ENCODE measurements at regions not wholly inside any gene's neighbourhood (a gene's known extent, or its start where the extent isn't known, plus 50 kb on each side); places are given as distances from the start of the nearest gene placed in this dataset.

- Mint-ChIP-seq H3K27me3 (ENCODE audit: low read depth, poor library complexity) (peaks cover 14% of the 10 kb centered on the region), H3K4me1 (no peaks in the 10 kb centered on the region), H3K36me3 (ENCODE audit: low read depth) (no peaks in the 10 kb centered on the region), H3K27ac (no peak overlapping the region), H3K9me3 (no peaks in the 10 kb centered on the region), H3K4me3 (no peak overlapping the region)
- TF ChIP-seq CTCF (IDR thresholded peaks at IDR 0.05), result no peak
- DNase-seq, result no peak
Observed at GRCh38 chr2:107412981-107413380, 413.7 kb upstream of the RGPD4 start.

GRCh38 chr2:107414376-107414775 lies 412.3 kb upstream of the RGPD4 start:
- DNase-seq, result no peak
- Mint-ChIP-seq H3K4me1 (no peaks in the 10 kb centered on the region), H3K4me3 (no peak overlapping the region), H3K36me3 (ENCODE audit: low read depth) (no peaks in the 10 kb centered on the region), H3K9me3 (no peaks in the 10 kb centered on the region), H3K27ac (no peak overlapping the region), H3K27me3 (ENCODE audit: low read depth, poor library complexity) (peaks cover 14% of the 10 kb centered on the region)
- TF ChIP-seq CTCF (IDR thresholded peaks at IDR 0.05), result no peak

GRCh38 chr2:107418708-107419107 lies 408.0 kb upstream of the RGPD4 start:
- no peak for TF ChIP-seq CTCF (IDR thresholded peaks at IDR 0.05)
- peaks cover 14% of the 10 kb centered on the region for H3K27me3 Mint-ChIP-seq (ENCODE audit: low read depth, poor library complexity)
- H3K4me3 Mint-ChIP-seq, result no peak overlapping the region
- H3K36me3 Mint-ChIP-seq (ENCODE audit: low read depth), result no peaks in the 10 kb centered on the region
- H3K9me3 Mint-ChIP-seq, result no peaks in the 10 kb centered on the region
- H3K27ac Mint-ChIP-seq, result no peak overlapping the region
- no peak for DNase-seq
- H3K4me1 Mint-ChIP-seq, result no peaks in the 10 kb centered on the region

DNA sequence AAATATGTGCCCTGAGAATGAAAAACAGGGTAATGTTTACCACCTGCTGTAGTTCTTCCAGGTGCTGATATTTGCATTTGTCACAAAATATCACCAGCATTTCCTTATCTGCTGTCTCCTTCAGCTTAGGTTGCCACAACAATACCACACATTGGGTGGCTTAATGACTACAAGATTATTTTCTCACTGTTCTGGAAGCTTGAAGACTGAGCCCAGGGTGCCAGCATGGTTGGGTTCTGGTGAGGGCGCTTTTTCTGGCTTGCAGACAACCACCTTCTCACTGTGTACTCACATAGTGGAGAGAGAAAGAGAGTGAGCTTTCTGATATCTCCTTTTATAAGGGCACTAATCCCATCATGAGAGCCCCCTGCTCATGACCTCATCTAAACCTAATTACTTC lies 407.5 kb upstream of the RGPD4 start:
- Mint-ChIP-seq H3K4me1 (no peaks in the 10 kb centered on the region), H3K36me3 (ENCODE audit: low read depth) (no peaks in the 10 kb centered on the region), H3K27me3 (ENCODE audit: low read depth, poor library complexity) (peaks cover 14% of the 10 kb centered on the region), H3K9me3 (no peaks in the 10 kb centered on the region), H3K27ac (no peak overlapping the region), H3K4me3 (no peak overlapping the region)
- TF ChIP-seq CTCF (IDR thresholded peaks at IDR 0.05), result no peak
- no peak for DNase-seq

- no peak for DNase-seq
- Mint-ChIP-seq H3K27me3 (ENCODE audit: low read depth, poor library complexity) (no peaks in the 10 kb centered on the region), H3K4me1 (no peaks in the 10 kb centered on the region), H3K4me3 (no peak overlapping the region), H3K27ac (no peak overlapping the region), H3K36me3 (ENCODE audit: low read depth) (no peaks in the 10 kb centered on the region), H3K9me3 (peaks cover 16% of the 10 kb centered on the region)
- no peak for TF ChIP-seq CTCF (IDR thresholded peaks at IDR 0.05)
Observed at GRCh38 chr2:107428781-107429180, 397.9 kb upstream of the RGPD4 start.

GRCh38 chr2:107430006-107430405 lies 396.7 kb upstream of the RGPD4 start:
- no peaks in the 10 kb centered on the region for H3K36me3 Mint-ChIP-seq (ENCODE audit: low read depth)
- no peak for DNase-seq
- peaks cover 16% of the 10 kb centered on the region for H3K9me3 Mint-ChIP-seq
- no peaks in the 10 kb centered on the region for H3K27me3 Mint-ChIP-seq (ENCODE audit: low read depth, poor library complexity)
- H3K27ac Mint-ChIP-seq, result no peak overlapping the region
- H3K4me3 Mint-ChIP-seq, result no peak overlapping the region
- no peaks in the 10 kb centered on the region for H3K4me1 Mint-ChIP-seq
- TF ChIP-seq CTCF (IDR thresholded peaks at IDR 0.05), result no peak

Measured in nephron progenitor cell (in vitro differentiated cells).